ENCODE measurements at regions not wholly inside any gene's neighbourhood (a gene's known extent, or its start where the extent isn't known, plus 50 kb on each side); places are given as distances from the start of the nearest gene placed in this dataset.

DNA sequence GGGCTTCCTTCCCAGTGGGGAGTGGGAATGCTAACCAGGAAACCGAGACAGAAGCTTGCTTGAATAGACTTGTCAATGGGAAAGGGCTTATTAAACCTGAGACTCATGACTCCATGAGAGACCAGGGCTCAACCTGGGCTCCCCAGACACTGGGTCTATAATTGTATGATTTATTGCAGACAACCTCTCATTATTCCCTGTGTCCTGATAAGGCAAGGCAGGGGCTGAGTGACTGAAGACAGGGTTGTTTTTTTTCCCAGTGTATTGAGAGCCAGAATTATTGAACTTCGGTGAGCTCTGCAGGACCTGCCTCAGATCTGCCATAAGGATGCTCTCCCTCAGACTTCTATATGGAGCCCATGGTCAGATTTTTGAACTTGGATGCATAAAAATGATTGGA is 79.5 kb upstream of the KLHL25 start:
- Histone ChIP-seq H3K9me3 (ENCODE audit: control insufficient read depth, insufficient read depth, low read length) (no peaks in the 10 kb centered on the region), H3K27ac (ENCODE audit: low read depth, low read length) (no peak overlapping the region), H3K27me3 (ENCODE audit: control insufficient read depth, insufficient read depth, low read length) (no peaks in the 10 kb centered on the region), H3K4me3 (ENCODE audit: low read depth, low read length) (no peak overlapping the region)
- ChIA-PET POLR2A (no interaction called here), CTCF (no interaction called here)
- TF ChIP-seq, protein P1, sequence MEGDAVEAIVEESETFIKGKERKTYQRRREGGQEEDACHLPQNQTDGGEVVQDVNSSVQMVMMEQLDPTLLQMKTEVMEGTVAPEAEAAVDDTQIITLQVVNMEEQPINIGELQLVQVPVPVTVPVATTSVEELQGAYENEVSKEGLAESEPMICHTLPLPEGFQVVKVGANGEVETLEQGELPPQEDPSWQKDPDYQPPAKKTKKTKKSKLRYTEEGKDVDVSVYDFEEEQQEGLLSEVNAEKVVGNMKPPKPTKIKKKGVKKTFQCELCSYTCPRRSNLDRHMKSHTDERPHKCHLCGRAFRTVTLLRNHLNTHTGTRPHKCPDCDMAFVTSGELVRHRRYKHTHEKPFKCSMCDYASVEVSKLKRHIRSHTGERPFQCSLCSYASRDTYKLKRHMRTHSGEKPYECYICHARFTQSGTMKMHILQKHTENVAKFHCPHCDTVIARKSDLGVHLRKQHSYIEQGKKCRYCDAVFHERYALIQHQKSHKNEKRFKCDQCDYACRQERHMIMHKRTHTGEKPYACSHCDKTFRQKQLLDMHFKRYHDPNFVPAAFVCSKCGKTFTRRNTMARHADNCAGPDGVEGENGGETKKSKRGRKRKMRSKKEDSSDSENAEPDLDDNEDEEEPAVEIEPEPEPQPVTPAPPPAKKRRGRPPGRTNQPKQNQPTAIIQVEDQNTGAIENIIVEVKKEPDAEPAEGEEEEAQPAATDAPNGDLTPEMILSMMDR (IDR thresholded peaks at IDR 0.05; ENCODE audit: low read depth, low read length): no peak
- DNase-seq (ENCODE audit: low read depth, low spot score): no peak

DNA sequence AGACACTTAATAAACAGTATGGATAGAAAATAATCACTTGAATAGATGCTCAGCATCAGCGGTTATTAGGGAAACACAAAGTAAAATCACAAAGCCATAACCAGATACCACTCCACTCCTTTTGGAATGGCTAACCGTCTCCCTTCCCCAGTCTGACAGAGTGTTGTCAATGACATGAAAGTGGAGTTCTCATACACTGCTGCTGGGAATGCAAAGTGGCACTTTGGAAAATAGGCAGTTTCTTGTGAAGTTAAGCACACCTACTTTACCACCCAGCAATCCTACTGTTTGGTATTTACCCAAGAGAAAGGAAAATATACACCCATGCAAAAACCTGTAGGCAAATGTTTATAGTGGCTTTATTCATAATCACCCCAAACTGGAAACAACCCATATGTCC is 81.0 kb upstream of the KLHL25 start:
- no peaks in the 10 kb centered on the region for H3K27me3 ChIP-seq (ENCODE audit: control insufficient read depth, insufficient read depth, low read length)
- CTCF ChIA-PET: no interaction called here
- TF ChIP-seq, protein P1 (IDR thresholded peaks at IDR 0.05; ENCODE audit: low read depth, low read length): no peak

DNA sequence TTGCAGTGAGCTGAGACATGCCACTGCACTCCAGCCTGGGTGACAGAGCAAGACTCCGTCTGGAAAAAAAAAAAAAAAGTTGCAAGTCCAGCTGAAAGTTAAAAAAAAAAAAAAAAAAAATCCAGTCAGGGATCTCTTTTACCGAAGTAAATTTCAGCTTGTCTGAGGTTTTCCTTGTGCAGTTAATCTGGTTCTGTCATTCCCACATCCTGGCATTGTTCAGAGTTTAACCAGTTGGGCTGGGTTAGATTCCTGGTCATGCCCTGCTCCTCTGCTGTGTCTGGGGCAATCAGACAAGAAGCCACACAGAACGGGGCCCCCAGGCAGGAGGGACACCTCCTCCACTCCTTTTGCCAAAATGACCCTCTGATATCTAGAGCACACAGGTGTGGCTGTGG is 84.1 kb upstream of the KLHL25 start:
- no peak overlapping the region for H3K27ac ChIP-seq (ENCODE audit: low read depth, low read length)
- no peak for DNase-seq (ENCODE audit: low read depth, low spot score)
- CTCF ChIA-PET: no interaction called here
- H3K9me3 ChIP-seq (ENCODE audit: control insufficient read depth, insufficient read depth, low read length): no peaks in the 10 kb centered on the region
- POLR2A ChIA-PET: no interaction called here
- no peaks in the 10 kb centered on the region for H3K27me3 ChIP-seq (ENCODE audit: control insufficient read depth, insufficient read depth, low read length)
- no peak overlapping the region for H3K4me3 ChIP-seq (ENCODE audit: low read depth, low read length)
- TF ChIP-seq, protein P1 (IDR thresholded peaks at IDR 0.05; ENCODE audit: low read depth, low read length): no peak

More for the DNA sequence above, 81.0 kb upstream of the KLHL25 start:
- DNase-seq (ENCODE audit: low read depth, low spot score): no peak
- POLR2A ChIA-PET: no interaction called here
- H3K4me3 ChIP-seq (ENCODE audit: low read depth, low read length): no peak overlapping the region
- no peaks in the 10 kb centered on the region for H3K9me3 ChIP-seq (ENCODE audit: control insufficient read depth, insufficient read depth, low read length)
- no peak overlapping the region for H3K27ac ChIP-seq (ENCODE audit: low read depth, low read length)

DNA sequence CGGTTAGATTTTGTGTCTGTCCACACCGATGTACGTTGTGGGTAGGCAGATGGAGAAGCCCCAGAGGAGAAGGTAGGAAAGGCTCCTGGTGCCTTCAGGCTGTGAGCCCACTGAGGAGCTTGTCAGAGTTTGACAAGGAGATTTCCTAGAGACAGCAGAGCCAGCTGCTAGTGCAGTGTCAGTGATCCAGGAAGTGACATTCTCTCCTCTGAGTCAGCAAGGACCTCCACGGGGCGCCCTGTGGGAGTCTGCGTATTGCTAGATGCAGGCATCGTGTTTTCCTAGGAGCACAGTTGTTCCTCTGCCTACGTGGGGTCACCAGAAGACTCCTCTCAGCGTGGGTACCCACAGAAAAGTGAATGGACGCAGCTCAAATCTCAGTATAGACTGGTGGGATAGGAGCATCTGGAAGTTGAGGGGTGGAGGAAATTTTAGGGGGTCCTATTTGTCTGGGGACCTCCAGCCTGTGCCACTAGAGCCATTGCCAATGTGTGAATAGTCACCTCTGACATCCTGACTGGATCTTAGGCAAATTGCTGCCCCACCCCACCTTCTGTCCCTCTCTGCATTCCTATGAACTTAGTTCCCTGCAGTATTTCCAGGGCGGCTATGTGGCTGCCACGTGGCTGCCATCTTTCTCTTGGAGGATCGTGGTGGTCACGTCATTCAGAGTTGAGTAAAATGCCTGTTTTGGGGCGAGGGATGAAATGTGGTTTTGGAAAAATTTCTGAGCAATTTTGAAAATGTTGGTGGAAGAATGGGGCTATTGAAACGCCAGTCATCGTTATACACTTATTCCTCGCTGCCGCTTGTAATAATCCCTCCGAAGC is 84.8 kb upstream of the KLHL25 start:
- Histone ChIP-seq H3K4me3 (ENCODE audit: low read depth, low read length) (no peak overlapping the region), H3K27ac (ENCODE audit: low read depth, low read length) (no peak overlapping the region), H3K9me3 (ENCODE audit: control insufficient read depth, insufficient read depth, low read length) (no peaks in the 10 kb centered on the region), H3K27me3 (ENCODE audit: control insufficient read depth, insufficient read depth, low read length) (peaks cover 1% of the 10 kb centered on the region)
- CTCF ChIA-PET: no interaction called here
- DNase-seq (ENCODE audit: low read depth, low spot score): no peak
- TF ChIP-seq, protein P1 (IDR thresholded peaks at IDR 0.05; ENCODE audit: low read depth, low read length): no peak
- POLR2A ChIA-PET: no interaction called here

DNA sequence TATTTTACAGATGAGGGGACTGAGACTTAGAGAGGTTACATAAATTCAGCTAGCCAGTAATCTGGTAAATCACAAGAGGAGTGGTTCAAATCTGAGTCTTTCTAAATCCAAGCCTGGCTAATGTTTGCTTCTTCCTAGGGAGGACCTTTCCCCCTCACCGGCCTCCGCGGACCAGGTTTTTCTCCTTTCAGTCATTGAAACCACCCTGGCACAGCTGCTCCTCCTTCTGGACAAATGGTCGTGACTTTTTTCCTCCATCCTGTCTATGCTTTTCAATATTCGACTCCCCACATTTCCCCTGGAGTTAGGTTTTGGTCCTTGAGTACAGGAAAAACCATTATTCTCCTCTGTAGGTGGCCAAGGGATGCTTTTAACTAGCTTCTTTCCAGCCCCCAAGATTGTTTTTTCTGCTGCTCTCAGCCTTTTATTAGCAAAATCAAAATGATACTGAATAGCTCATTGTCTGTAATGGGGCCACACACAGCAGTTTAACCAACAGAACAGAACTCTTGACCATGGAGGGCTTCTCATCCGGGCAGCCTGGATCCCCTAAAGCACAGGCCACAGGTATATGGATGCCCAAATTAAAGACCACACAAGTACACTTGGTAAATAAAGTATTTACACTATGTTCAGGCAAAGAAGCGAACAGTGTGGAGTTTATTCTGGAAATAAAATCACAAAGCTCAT is 85.9 kb upstream of the KLHL25 start:
- TF ChIP-seq, protein P1 (IDR thresholded peaks at IDR 0.05; ENCODE audit: low read depth, low read length): no peak
- H3K27ac ChIP-seq (ENCODE audit: low read depth, low read length): no peak overlapping the region
- POLR2A ChIA-PET: no interaction called here
- H3K27me3 ChIP-seq (ENCODE audit: control insufficient read depth, insufficient read depth, low read length): peaks cover 2% of the 10 kb centered on the region
- no peak overlapping the region for H3K4me3 ChIP-seq (ENCODE audit: low read depth, low read length)
- CTCF ChIA-PET: no interaction called here
- no peak for DNase-seq (ENCODE audit: low read depth, low spot score)
- H3K9me3 ChIP-seq (ENCODE audit: control insufficient read depth, insufficient read depth, low read length): no peaks in the 10 kb centered on the region

Measured in AG04450 (cell line).